ENCODE measurements at regions not wholly inside any gene's neighbourhood (a gene's known extent, or its start where the extent isn't known, plus 50 kb on each side); places are given as distances from the start of the nearest gene placed in this dataset.

DNA sequence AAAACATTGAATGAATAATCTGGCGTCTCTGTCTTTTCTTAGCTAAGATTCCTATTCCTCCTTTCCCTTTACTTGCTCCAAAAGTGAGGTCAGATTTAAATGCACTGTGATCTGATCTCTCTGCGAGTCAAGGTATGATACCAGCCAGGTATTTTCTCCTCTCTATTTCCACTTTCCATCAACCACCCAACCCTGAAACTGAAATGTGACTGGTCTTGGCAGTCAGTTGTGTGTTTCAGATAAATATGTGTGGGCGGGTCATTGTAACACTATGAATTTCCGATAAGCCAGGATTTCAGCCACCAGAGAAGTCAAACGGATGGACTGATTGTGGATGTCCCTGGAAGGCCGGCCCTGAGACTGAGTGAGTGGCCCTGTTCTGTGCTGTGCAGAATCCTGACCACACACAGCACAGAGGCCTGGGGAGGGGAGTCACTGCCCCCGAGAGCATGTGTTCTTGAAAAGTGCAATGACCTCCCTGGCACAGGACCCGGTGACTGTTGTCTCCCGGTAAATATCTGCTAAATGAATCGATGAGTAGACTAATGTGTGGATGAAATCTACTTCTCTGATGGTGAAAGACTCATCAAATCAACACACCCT is 612.5 kb upstream of the TMEM132C start:
- no peak for TF ChIP-seq CTCF (IDR thresholded peaks at IDR 0.05; ENCODE audit: control insufficient read depth, insufficient read depth, low read depth, low read length, missing control alignments)
- H3K4me3 ChIP-seq (ENCODE audit: control insufficient read depth, low read depth, low read length): no peak overlapping the region
- no peak for DNase-seq (ENCODE audit: low read depth)

DNA sequence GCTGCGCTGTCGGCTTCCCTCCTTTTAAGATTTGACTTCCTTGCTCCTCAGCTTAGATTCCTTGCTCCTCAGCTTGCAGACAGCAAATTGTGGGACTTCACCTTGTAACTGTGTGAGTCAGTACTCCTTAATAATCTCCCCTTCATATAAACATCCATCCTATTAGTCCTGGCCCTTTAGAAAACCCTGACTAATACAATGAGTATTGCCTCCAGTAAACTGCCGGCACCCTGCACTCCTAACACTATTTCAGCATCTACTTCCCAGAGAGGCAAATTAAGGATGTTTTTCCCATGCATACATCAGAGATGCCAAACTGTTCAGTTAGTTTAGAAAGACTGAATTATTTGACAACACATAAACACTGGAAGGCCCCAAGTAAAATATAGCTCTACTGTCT is 611.3 kb upstream of the TMEM132C start:
- H3K4me3 ChIP-seq (ENCODE audit: control insufficient read depth, low read depth, low read length): no peak overlapping the region
- peak; percentile 91 for DNase-seq (ENCODE audit: low read depth)
- TF ChIP-seq CTCF (IDR thresholded peaks at IDR 0.05; ENCODE audit: control insufficient read depth, insufficient read depth, low read depth, low read length, missing control alignments): no peak

GRCh38 chr12:127656266-127656665 is 610.7 kb upstream of the TMEM132C start:
- no peak overlapping the region for H3K4me3 ChIP-seq (ENCODE audit: control insufficient read depth, low read depth, low read length)
- no peak for TF ChIP-seq CTCF (IDR thresholded peaks at IDR 0.05; ENCODE audit: control insufficient read depth, insufficient read depth, low read depth, low read length, missing control alignments)

GRCh38 chr12:127657036-127657435 is 609.9 kb upstream of the TMEM132C start:
- peak; percentile 64 for DNase-seq (ENCODE audit: low read depth)
- no peak overlapping the region for H3K4me3 ChIP-seq (ENCODE audit: control insufficient read depth, low read depth, low read length)
- no peak for TF ChIP-seq CTCF (IDR thresholded peaks at IDR 0.05; ENCODE audit: control insufficient read depth, insufficient read depth, low read depth, low read length, missing control alignments)

More at GRCh38 chr12:127656266-127656665, 610.7 kb upstream of the TMEM132C start:
- DNase-seq (ENCODE audit: low read depth): no peak

GRCh38 chr12:127660961-127661360 is 606.0 kb upstream of the TMEM132C start:
- TF ChIP-seq CTCF (IDR thresholded peaks at IDR 0.05; ENCODE audit: control insufficient read depth, insufficient read depth, low read depth, low read length, missing control alignments): no peak

DNA sequence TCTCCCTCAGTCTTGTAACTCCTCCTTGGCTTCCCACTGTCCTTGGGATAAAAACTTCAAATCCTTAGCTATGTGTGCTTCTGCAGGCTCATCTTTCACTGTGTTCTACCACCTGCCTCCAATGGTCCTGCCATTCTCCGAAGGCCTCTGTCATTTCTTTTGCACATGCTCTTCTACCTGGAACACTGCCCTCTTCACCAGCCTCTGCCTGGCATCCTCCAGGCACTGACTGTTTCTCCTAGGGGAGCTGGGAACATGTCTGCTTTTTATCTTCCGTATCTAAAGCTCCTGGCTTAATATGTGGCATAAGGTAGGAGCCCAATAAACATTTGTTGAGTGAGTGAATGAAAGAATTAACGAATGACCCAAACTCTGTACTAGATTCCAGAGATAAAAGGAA is 603.3 kb upstream of the TMEM132C start:
- no peak for TF ChIP-seq CTCF (IDR thresholded peaks at IDR 0.05; ENCODE audit: control insufficient read depth, insufficient read depth, low read depth, low read length, missing control alignments)
- no peak overlapping the region for H3K4me3 ChIP-seq (ENCODE audit: control insufficient read depth, low read depth, low read length)
- no peak for DNase-seq (ENCODE audit: low read depth)

More at GRCh38 chr12:127660961-127661360, 606.0 kb upstream of the TMEM132C start:
- DNase-seq (ENCODE audit: low read depth): no peak
- no peak overlapping the region for H3K4me3 ChIP-seq (ENCODE audit: control insufficient read depth, low read depth, low read length)
